BJ (cell line): ENCODE measurements at regions not wholly inside any gene's neighbourhood (a gene's known extent, or its start where the extent isn't known, plus 50 kb on each side); places are given as distances from the start of the nearest gene placed in this dataset.

Source experiments
- CTCF ChIA-PET: fragments of 350-600 bp; formaldehyde crosslinking; extraction: SDS; loops from one replicate; lab custom pipeline; 2021; ENCODE audit warnings: antibody characterized with exemption, inconsistent platforms; lab: Yijun Ruan, JAX
- POLR2A ChIA-PET: fragments of 300-600 bp; sonication (Branson Sonifier 250); formaldehyde crosslinking; extraction: SDS; loops from one replicate; lab custom pipeline; 2021; ENCODE audit warnings: antibody characterized with exemption; lab: Charles Lee
- DNase-seq: peaks from one replicate; pipeline ENCODE4 v3.0.0-alpha.2; 2011; ENCODE audit warnings: low read depth
- H3K27me3 ChIP-seq: 2 replicates; pipeline ENCODE4 v1.6.0; 2011; ENCODE audit warnings: low read length; ENCODE audit not compliant: control insufficient read depth, insufficient read depth
- H3K36me3 ChIP-seq: 2 replicates; pipeline ENCODE4 v1.5.1; 2011; ENCODE audit warnings: low read length; ENCODE audit not compliant: control insufficient read depth, insufficient read depth
- H3K4me3 ChIP-seq: 2 replicates; pipeline ENCODE4 v1.5.1; 2011; ENCODE audit warnings: low read depth, mild to moderate bottlenecking, control low read depth, low read length
- CTCF ChIP-seq: IDR thresholded peaks from 2 replicates; pipeline ENCODE4 v1.5.1; 2011; ENCODE audit warnings: low read depth, mild to moderate bottlenecking, control low read depth, inconsistent platforms, low read length, moderate library complexity; ENCODE audit not compliant: insufficient read depth

- H3K27me3 ChIP-seq: no peaks in the 10 kb centered on the region
- no peak overlapping the region for H3K4me3 ChIP-seq
- DNase-seq: no peak
- H3K36me3 ChIP-seq: no peaks in the 10 kb centered on the region
- CTCF ChIA-PET: no interaction called here
- POLR2A ChIA-PET: no interaction called here
- TF ChIP-seq CTCF: no peak
These were observed 586.2 kb upstream of the AGA start for GRCh38 chr4:178028481-178028880.

- CTCF ChIA-PET: no interaction called here
- Histone ChIP-seq H3K27me3 (no peaks in the 10 kb centered on the region), H3K36me3 (no peaks in the 10 kb centered on the region), H3K4me3 (no peak overlapping the region)
- POLR2A ChIA-PET: no interaction called here
- TF ChIP-seq CTCF: no peak
- DNase-seq: no peak
These were observed 595.4 kb upstream of the AGA start for GRCh38 chr4:178037459-178038214.

- ChIA-PET CTCF (no interaction called here), POLR2A (no interaction called here)
- no peaks in the 10 kb centered on the region for H3K27me3 ChIP-seq
- H3K4me3 ChIP-seq: no peak overlapping the region
- no peaks in the 10 kb centered on the region for H3K36me3 ChIP-seq
- TF ChIP-seq CTCF: no peak
- no peak for DNase-seq
These were observed 614.8 kb upstream of the AGA start for GRCh38 chr4:178056996-178057395.

GRCh38 chr4:178063568-178063967, 621.3 kb upstream of the AGA start:
- CTCF ChIA-PET: no interaction called here

More at GRCh38 chr4:178063568-178063967, 621.3 kb upstream of the AGA start:
- POLR2A ChIA-PET: no interaction called here
- Histone ChIP-seq H3K27me3 (no peaks in the 10 kb centered on the region), H3K4me3 (no peak overlapping the region), H3K36me3 (no peaks in the 10 kb centered on the region)
- DNase-seq: no peak
- TF ChIP-seq CTCF: no peak
